ENCODE measurements at regions not wholly inside any gene's neighbourhood (a gene's known extent, or its start where the extent isn't known, plus 50 kb on each side); places are given as distances from the start of the nearest gene placed in this dataset.

GRCh38 chrX:25166145-25166544 lies 150.4 kb upstream of the ARX start:
- intact Hi-C loops (cut with DNase I): no loop called here
- DNase-seq (no peak), ATAC-seq (no peak)
- Histone ChIP-seq H3K27me3 (ENCODE audit: insufficient read depth in 3 of 3, low read length in 2 of 3) (peaks cover 0 to 3% (median 2%) of the 10 kb centered on the region in 3 donors), H3K4me3 (no peak overlapping the region), H3K27ac (no peak overlapping the region), H3K4me1 (peaks cover 3% of the 10 kb centered on the region), H3K36me3 (ENCODE audit: insufficient read depth in 1 of 2, low read depth in 1 of 2) (no peaks in the 10 kb centered on the region), H3K9me3 (no peaks in the 10 kb centered on the region)
- WGBS, 3 donors: 22 to 46% (median 29%) methylated on average over 4 of the region's 4 CpGs
- no peak for TF ChIP-seq CTCF (IDR thresholded peaks at IDR 0.05)

- H3K9me3 ChIP-seq: no peaks in the 10 kb centered on the region
- DNase-seq (no peak), ATAC-seq (peak in 2 of 4 donors; percentile 36 to 47)
- TF ChIP-seq CTCF (IDR thresholded peaks at IDR 0.05): no peak
- WGBS, 3 donors: 33 to 54% (median 38%) methylated on average over 2 of the region's 2 CpGs
- no peaks in the 10 kb centered on the region for H3K36me3 ChIP-seq (ENCODE audit: insufficient read depth in 1 of 2, low read depth in 1 of 2)
- H3K4me3 ChIP-seq: no peak overlapping the region
- H3K27ac ChIP-seq: no peak overlapping the region
- no peaks in the 10 kb centered on the region for H3K4me1 ChIP-seq
- peaks cover 0 to 2% (median 0%) of the 10 kb centered on the region in 3 donors for H3K27me3 ChIP-seq (ENCODE audit: insufficient read depth in 3 of 3, low read length in 2 of 3)
- intact Hi-C loops (cut with DNase I): no loop called here
Measured at GRCh38 chrX:25158635-25159034, 142.9 kb upstream of the ARX start.

- intact Hi-C loops (cut with DNase I): no loop called here
- no peaks in the 10 kb centered on the region for H3K36me3 ChIP-seq (ENCODE audit: insufficient read depth in 1 of 2, low read depth in 1 of 2)
- H3K4me1 ChIP-seq: no peaks in the 10 kb centered on the region
- no peak for DNase-seq
- no peak overlapping the region for H3K27ac ChIP-seq
- no peak overlapping the region for H3K4me3 ChIP-seq
- 58 to 85% (median 60%) methylated on average over 3 of the region's 3 CpGs for WGBS, 3 donors
- no peak for TF ChIP-seq CTCF (IDR thresholded peaks at IDR 0.05)
- no peaks in the 10 kb centered on the region for H3K9me3 ChIP-seq
- no peak for ATAC-seq
- peaks cover 0 to 2% (median 0%) of the 10 kb centered on the region in 3 donors for H3K27me3 ChIP-seq (ENCODE audit: insufficient read depth in 3 of 3, low read length in 2 of 3)
Measured at GRCh38 chrX:25156832-25157231, 141.1 kb upstream of the ARX start.

- no peak for TF ChIP-seq CTCF (IDR thresholded peaks at IDR 0.05)
- 33 to 37% (median 36%) methylated on average over 3 of the region's 3 CpGs for WGBS, 3 donors
- Histone ChIP-seq H3K27me3 (ENCODE audit: insufficient read depth in 3 of 3, low read length in 2 of 3) (no peaks in the 10 kb centered on the region), H3K4me1 (no peaks in the 10 kb centered on the region), H3K36me3 (ENCODE audit: insufficient read depth in 1 of 2, low read depth in 1 of 2) (no peaks in the 10 kb centered on the region), H3K9me3 (no peaks in the 10 kb centered on the region), H3K27ac (no peak overlapping the region), H3K4me3 (no peak overlapping the region)
- ATAC-seq: no peak
- DNase-seq: no peak
- intact Hi-C loops (cut with DNase I): no loop called here
Measured at GRCh38 chrX:25156323-25156722, 140.6 kb upstream of the ARX start.

- H3K4me3 ChIP-seq: no peak overlapping the region
- DNase-seq: no peak
- no peak overlapping the region for H3K27ac ChIP-seq
- H3K9me3 ChIP-seq: no peaks in the 10 kb centered on the region
- ATAC-seq: no peak
- 46 to 67% (median 56%) methylated on average over 3 of the region's 3 CpGs for WGBS, 3 donors
- H3K36me3 ChIP-seq (ENCODE audit: insufficient read depth in 1 of 2, low read depth in 1 of 2): no peaks in the 10 kb centered on the region
- no peaks in the 10 kb centered on the region for H3K27me3 ChIP-seq (ENCODE audit: insufficient read depth in 3 of 3, low read length in 2 of 3)
- H3K4me1 ChIP-seq: no peaks in the 10 kb centered on the region
- intact Hi-C loops (cut with DNase I): no loop called here
- TF ChIP-seq CTCF (IDR thresholded peaks at IDR 0.05): no peak
Measured at GRCh38 chrX:25154168-25154567, 138.4 kb upstream of the ARX start.

Measured in psoas muscle (tissue), 7 donors.